ENCODE measurements at regions not wholly inside any gene's neighbourhood (a gene's known extent, or its start where the extent isn't known, plus 50 kb on each side); places are given as distances from the start of the nearest gene placed in this dataset.
A peak's percentile ranks its signal among the peaks of the same experiment; 100 is the strongest.

- no peak for TF ChIP-seq EP300 (IDR thresholded peaks at IDR 0.05)
- no peak for TF ChIP-seq POLR2A (IDR thresholded peaks at IDR 0.05)
- TF ChIP-seq POLR2AphosphoS5 (IDR thresholded peaks at IDR 0.05), result no peak
- no peak for TF ChIP-seq CTCF (IDR thresholded peaks at IDR 0.05)
Observed at GRCh38 chr1:59151860-59152259, 145.0 kb upstream of the FGGY start.

GRCh38 chr1:59152511-59152910 is 144.4 kb upstream of the FGGY start:
- TF ChIP-seq CTCF (IDR thresholded peaks at IDR 0.05) (no peak), EP300 (IDR thresholded peaks at IDR 0.05) (no peak), POLR2AphosphoS5 (IDR thresholded peaks at IDR 0.05) (no peak), POLR2A (IDR thresholded peaks at IDR 0.05) (no peak)
- Histone ChIP-seq H3K36me3 (no peaks in the 10 kb centered on the region), H3K4me3 (no peak overlapping the region), H3K4me1 (peaks cover 0 to 45% (median 33%) of the 10 kb centered on the region in 4 donors), H3K9me3 (no peaks in the 10 kb centered on the region), H3K27ac (peak overlapping the region in 3 of 4 donors; percentile 77 to 87 (median 80)), H3K27me3 (no peaks in the 10 kb centered on the region)
- no peak for DNase-seq
- intact Hi-C loops (cut with DNase I), result loop anchor here (5.0 kb wide), 2 partner anchors 145 to 295 kb away; partner anchors contain the start of gene FGGY
- 93% methylated on average over 1 of the region's 1 CpG for WGBS, 2 donors

More at GRCh38 chr1:59151860-59152259, 145.0 kb upstream of the FGGY start:
- Histone ChIP-seq H3K27me3 (no peaks in the 10 kb centered on the region), H3K4me1 (peaks cover 0 to 45% (median 31%) of the 10 kb centered on the region in 4 donors), H3K9me3 (no peaks in the 10 kb centered on the region), H3K4me3 (no peak overlapping the region), H3K36me3 (no peaks in the 10 kb centered on the region), H3K27ac (peak overlapping the region; percentile 77 to 87 (median 82))
- DNase-seq, result no peak
- intact Hi-C loops (cut with DNase I), result loop anchor here (2.0 to 5.0 kb wide), 4 partner anchors 145 to 367 kb away; partner anchors contain the start of genes FGGY and JUN
- 74 to 85% methylated on average over 1 of the region's 1 CpG for WGBS, 2 donors

GRCh38 chr1:59154401-59154800 is 142.5 kb upstream of the FGGY start:
- DNase-seq, result no peak
- peak overlapping the region in 1 of 4 donors; percentile 18 for H3K27ac ChIP-seq
- H3K27me3 ChIP-seq, result no peaks in the 10 kb centered on the region
- no peak overlapping the region for H3K4me3 ChIP-seq
- peaks cover 0 to 45% (median 33%) of the 10 kb centered on the region in 4 donors for H3K4me1 ChIP-seq
- TF ChIP-seq EP300 (IDR thresholded peaks at IDR 0.05) (no peak), CTCF (IDR thresholded peaks at IDR 0.05) (no peak), POLR2AphosphoS5 (IDR thresholded peaks at IDR 0.05) (no peak)
- intact Hi-C loops (cut with DNase I), result loop anchor here (5.0 kb wide), 2 partner anchors 143 to 293 kb away; partner anchors contain the start of gene FGGY
- H3K9me3 ChIP-seq, result no peaks in the 10 kb centered on the region
- WGBS, 2 donors, result 98 to 99% methylated on average over 2 of the region's 2 CpGs
- no peaks in the 10 kb centered on the region for H3K36me3 ChIP-seq

- no peak for TF ChIP-seq CTCF (IDR thresholded peaks at IDR 0.05)
- TF ChIP-seq POLR2A (IDR thresholded peaks at IDR 0.05), result no peak
- TF ChIP-seq POLR2AphosphoS5 (IDR thresholded peaks at IDR 0.05), result no peak
- no peak for TF ChIP-seq EP300 (IDR thresholded peaks at IDR 0.05)
- no peak for DNase-seq
- Histone ChIP-seq H3K9me3 (no peaks in the 10 kb centered on the region), H3K27me3 (no peaks in the 10 kb centered on the region), H3K4me3 (no peak overlapping the region), H3K36me3 (no peaks in the 10 kb centered on the region), H3K27ac (peak overlapping the region in 1 of 4 donors; percentile 2), H3K4me1 (peaks cover 0 to 35% (median 29%) of the 10 kb centered on the region in 4 donors)
- 95 to 98% methylated on average over 1 of the region's 1 CpG for WGBS, 2 donors
- intact Hi-C loops (cut with DNase I), result no loop called here
Observed at GRCh38 chr1:59155351-59155750, 141.5 kb upstream of the FGGY start.

GRCh38 chr1:59156051-59156450 is 140.8 kb upstream of the FGGY start:
- Histone ChIP-seq H3K27me3 (no peaks in the 10 kb centered on the region), H3K9me3 (no peaks in the 10 kb centered on the region), H3K36me3 (no peaks in the 10 kb centered on the region), H3K4me1 (peaks cover 0 to 29% (median 22%) of the 10 kb centered on the region in 4 donors), H3K4me3 (no peak overlapping the region), H3K27ac (peak overlapping the region in 2 of 4 donors; percentile 2 to 21)
- 11 to 40% methylated on average over 3 of the region's 3 CpGs for WGBS, 2 donors
- intact Hi-C loops (cut with DNase I), result no loop called here
- TF ChIP-seq CTCF (IDR thresholded peaks at IDR 0.05) (no peak), POLR2A (IDR thresholded peaks at IDR 0.05) (no peak), EP300 (IDR thresholded peaks at IDR 0.05) (no peak), POLR2AphosphoS5 (IDR thresholded peaks at IDR 0.05) (no peak)
- no peak for DNase-seq

All from sigmoid colon (tissue), 6 donors.